Memory B cell (primary cell): ENCODE measurements at regions not wholly inside any gene's neighbourhood (a gene's known extent, or its start where the extent isn't known, plus 50 kb on each side); places are given as distances from the start of the nearest gene placed in this dataset.

Experiments
- ATAC-seq: fragments of 150-1000 bp; cut with Tn5 transposase; 2 replicates; pipeline ENCODE4 v1.10.0; 2021; ENCODE audit warnings: low read depth, mild to moderate bottlenecking, moderate library complexity
- DNase-seq, 2 donors: peaks; one replicate each; pipeline ENCODE4 v3.0.0; 2022; ENCODE audit warnings: low spot score in 2 of 2
- H3K27ac Mint-ChIP-seq: one replicate; pipeline ENCODE4 v1.8.0; 2022; ENCODE audit warnings: mild to moderate bottlenecking, moderate library complexity, mixed read lengths
- H3K27me3 Mint-ChIP-seq: one replicate; pipeline ENCODE4 v1.8.0; 2022; ENCODE audit warnings: mixed read lengths
- H3K36me3 Mint-ChIP-seq: one replicate; pipeline ENCODE4 v1.8.0; 2022; ENCODE audit warnings: mild to moderate bottlenecking, mixed read lengths
- H3K4me1 Mint-ChIP-seq: one replicate; pipeline ENCODE4 v1.8.0; 2022; ENCODE audit warnings: mixed read lengths
- H3K4me3 Mint-ChIP-seq: one replicate; pipeline ENCODE4 v1.8.0; 2022; ENCODE audit warnings: mild to moderate bottlenecking, moderate library complexity, mixed read lengths
- H3K9me3 Mint-ChIP-seq: one replicate; pipeline ENCODE4 v1.8.0; 2022; ENCODE audit warnings: mixed read lengths

DNA sequence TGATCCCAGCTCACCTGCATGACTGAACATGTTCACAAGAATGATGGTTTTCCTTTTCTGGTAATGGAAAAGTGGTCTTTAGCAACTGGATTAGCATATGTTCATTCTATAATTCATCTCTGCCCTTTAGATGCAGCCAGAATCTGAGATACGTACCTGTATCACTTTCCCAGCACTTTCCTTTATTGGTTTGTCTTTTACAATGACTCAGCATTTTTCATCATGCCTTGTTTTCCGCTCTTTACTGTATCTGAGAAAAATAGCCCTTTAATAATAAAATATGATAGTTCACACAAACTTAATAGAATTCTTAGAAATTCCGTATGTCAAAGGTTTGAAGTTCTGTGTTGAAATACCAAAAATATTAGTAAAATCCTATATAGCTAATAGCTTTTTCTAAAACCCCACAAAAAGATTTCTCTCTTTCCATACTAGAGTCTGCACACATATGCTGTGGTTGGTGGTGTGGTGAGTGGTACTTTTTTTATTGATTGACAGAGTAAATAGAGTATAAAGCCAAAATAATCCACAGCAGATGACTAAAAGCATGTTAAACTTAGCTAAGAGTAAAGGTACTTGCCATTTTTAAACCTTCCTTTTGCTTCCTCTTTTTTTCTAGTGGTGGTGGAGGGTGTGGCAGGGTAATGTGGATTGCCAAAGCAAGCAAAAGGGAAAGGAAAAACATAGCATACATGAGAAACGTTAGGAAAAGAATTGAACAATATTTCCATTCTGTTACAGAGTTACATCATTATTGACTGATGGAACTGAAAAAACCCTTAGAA is 328.9 kb upstream of the RBMS3 start:
- peaks cover 2% of the 10 kb centered on the region for H3K9me3 Mint-ChIP-seq
- ATAC-seq = no peak
- no peak for DNase-seq
- peaks cover 2% of the 10 kb centered on the region for H3K27me3 Mint-ChIP-seq
- no peaks in the 10 kb centered on the region for H3K36me3 Mint-ChIP-seq
- H3K4me3 Mint-ChIP-seq = no peak overlapping the region
- peaks cover 3% of the 10 kb centered on the region for H3K4me1 Mint-ChIP-seq
- no peak overlapping the region for H3K27ac Mint-ChIP-seq

DNA sequence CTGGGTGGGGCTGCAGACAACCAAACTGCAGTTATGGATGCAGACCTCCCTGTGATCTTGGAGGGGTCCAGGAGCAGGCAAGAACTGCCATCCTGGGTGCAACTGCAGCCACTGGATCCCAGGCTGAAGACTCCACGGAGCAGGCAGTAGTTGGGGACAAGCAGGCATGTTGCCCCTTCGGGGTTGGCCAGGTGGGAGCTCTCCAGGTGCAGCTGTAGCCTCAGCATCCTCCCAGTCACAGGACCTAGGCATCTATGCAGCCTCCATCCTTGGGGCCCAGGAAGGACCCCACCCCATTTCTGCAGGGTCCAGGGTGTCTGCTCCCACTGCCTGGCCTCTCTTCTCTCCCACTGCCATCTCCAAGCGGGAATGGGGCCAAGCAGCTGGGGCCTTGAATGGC is 322.2 kb upstream of the RBMS3 start:
- Mint-ChIP-seq H3K27ac (no peak overlapping the region), H3K27me3 (peaks cover 2% of the 10 kb centered on the region), H3K4me1 (no peaks in the 10 kb centered on the region), H3K4me3 (no peak overlapping the region), H3K9me3 (peaks cover 2% of the 10 kb centered on the region), H3K36me3 (no peaks in the 10 kb centered on the region)
- DNase-seq (no peak), ATAC-seq (no peak)

DNA sequence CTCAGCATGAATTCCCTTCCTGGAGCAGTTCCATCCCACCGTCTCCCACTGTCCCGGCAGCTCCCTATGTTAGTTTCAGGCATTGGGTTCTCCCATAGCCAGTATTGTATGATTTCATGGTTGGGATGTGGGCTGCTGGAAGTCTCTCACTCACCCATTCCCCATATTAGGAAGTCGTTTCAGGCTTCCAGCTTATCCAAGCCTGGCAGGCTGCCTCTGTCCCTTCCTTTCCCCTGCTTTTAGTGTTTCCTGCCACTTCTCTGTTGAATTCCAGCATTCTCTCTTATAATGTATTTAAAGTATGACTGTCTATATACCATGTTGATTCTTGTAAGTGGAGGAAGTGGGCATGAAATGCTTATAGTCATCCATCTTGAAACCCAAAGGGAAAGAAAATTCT is 309.7 kb upstream of the RBMS3 start:
- Mint-ChIP-seq H3K27ac (no peak overlapping the region), H3K4me3 (no peak overlapping the region), H3K36me3 (no peaks in the 10 kb centered on the region), H3K4me1 (no peaks in the 10 kb centered on the region), H3K27me3 (no peaks in the 10 kb centered on the region), H3K9me3 (peaks cover 19% of the 10 kb centered on the region)
- no peak for ATAC-seq
- DNase-seq = no peak

DNA sequence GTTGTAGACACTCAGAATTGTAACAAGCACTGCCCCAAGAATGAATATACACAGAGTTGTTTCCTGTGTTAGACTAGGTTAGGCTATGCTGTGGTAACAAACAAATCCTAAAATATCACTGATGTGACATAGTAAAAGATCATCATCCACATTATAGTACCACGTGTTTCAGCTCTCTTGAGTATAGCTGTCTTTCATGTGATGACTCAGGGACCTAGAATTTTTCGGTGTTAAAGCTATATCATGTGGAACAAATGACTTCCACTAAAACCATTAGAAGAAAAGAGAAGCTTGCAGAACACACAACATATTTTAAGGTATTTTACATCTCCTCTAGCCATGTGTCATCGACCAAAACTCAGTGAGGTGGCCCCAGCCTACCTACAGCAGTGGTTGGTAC is 307.9 kb upstream of the RBMS3 start:
- no peak for DNase-seq
- no peaks in the 10 kb centered on the region for H3K36me3 Mint-ChIP-seq

DNA sequence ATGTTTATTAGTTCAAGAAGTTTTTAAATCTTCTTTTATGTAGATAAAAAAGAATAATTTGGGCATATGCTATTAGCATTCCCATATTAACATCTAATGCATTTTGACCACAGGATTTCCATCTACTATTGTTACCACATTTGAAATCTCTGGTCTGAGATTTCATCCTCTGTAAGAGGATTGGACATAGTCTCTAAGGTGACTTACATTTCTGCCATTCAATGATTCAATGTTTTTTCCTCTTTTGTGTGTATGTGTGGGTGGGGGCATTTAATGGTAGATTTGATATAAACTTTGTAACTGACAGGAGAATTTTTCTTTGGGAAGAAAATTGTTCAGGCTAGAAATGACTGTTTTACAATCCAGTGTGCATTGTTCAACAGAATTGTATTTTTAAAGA is 307.3 kb upstream of the RBMS3 start:
- no peak overlapping the region for H3K4me3 Mint-ChIP-seq
- no peak overlapping the region for H3K27ac Mint-ChIP-seq
- no peak for DNase-seq
- H3K36me3 Mint-ChIP-seq = no peaks in the 10 kb centered on the region
- no peak for ATAC-seq
- H3K27me3 Mint-ChIP-seq = no peaks in the 10 kb centered on the region
- H3K4me1 Mint-ChIP-seq = no peaks in the 10 kb centered on the region
- peaks cover 10% of the 10 kb centered on the region for H3K9me3 Mint-ChIP-seq

More for the DNA sequence above, 307.9 kb upstream of the RBMS3 start:
- H3K4me3 Mint-ChIP-seq = no peak overlapping the region
- ATAC-seq = no peak
- H3K27me3 Mint-ChIP-seq = no peaks in the 10 kb centered on the region
- H3K27ac Mint-ChIP-seq = no peak overlapping the region
- H3K9me3 Mint-ChIP-seq = peaks cover 14% of the 10 kb centered on the region
- no peaks in the 10 kb centered on the region for H3K4me1 Mint-ChIP-seq

DNA sequence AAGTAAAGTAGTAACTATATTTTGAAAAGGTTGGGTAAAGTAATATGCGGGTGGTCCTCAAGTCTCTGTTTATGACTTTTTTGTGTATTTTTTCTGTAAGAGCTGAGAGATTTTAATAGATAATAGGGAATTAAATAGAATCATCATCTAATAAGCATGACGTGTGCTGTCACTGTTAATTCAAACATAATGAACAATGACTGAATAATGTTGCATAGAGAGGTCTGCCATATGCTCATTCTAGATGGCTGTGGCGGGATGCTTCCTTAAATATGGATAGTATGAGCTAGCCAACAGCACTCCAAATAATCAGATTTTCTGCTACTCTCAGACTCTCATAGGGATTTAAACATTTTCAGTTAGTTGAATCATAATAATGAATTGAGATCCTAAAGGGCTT is 302.8 kb upstream of the RBMS3 start:
- ATAC-seq (no peak), DNase-seq (no peak)
- H3K27ac Mint-ChIP-seq = no peak overlapping the region
- no peak overlapping the region for H3K4me3 Mint-ChIP-seq
- H3K27me3 Mint-ChIP-seq = no peaks in the 10 kb centered on the region
- H3K36me3 Mint-ChIP-seq = no peaks in the 10 kb centered on the region
- H3K4me1 Mint-ChIP-seq = no peaks in the 10 kb centered on the region
- peaks cover 3% of the 10 kb centered on the region for H3K9me3 Mint-ChIP-seq

DNA sequence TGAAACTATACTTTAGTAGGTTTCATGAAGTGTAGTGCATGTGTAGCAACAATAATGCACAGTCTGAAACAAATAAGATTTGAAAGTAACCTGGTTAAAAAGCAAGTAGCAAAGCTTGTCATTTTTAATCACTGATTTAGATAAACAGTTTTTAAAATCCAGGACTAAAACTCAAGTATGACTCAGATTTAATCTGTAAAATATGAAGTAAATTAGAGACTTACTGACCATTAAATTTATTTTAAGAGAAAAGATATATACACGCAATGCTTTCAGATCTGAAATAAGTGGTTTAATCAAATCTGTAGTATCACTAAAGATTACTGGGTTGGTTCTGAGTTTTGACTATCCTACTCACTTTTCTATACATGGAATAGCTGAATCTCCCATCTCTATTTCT is 300.7 kb upstream of the RBMS3 start:
- DNase-seq = no peak
- Mint-ChIP-seq H3K9me3 (peaks cover 3% of the 10 kb centered on the region), H3K4me1 (no peaks in the 10 kb centered on the region), H3K4me3 (no peak overlapping the region), H3K36me3 (no peaks in the 10 kb centered on the region), H3K27me3 (no peaks in the 10 kb centered on the region), H3K27ac (no peak overlapping the region)
- ATAC-seq = no peak

DNA sequence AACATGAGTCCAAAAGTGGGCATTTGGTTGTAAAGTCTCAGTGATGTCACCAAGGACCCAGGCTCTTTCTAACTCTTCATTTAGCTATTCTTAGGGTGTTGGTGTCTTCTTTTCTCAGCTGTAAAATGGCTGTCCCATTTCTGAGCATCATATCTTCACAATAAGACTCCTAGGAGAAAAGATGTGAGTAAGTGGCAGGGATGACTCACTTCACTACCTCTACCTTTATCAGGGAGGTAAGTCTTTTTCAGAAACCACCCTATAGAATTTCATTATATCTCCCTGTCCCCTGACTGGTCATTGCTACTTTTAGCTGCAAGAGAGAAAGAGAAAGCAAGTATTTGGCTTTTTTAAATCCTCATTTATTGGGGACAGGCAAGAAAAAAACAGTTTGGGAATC is 300.2 kb upstream of the RBMS3 start:
- H3K27ac Mint-ChIP-seq = no peak overlapping the region
- H3K4me3 Mint-ChIP-seq = no peak overlapping the region
- no peaks in the 10 kb centered on the region for H3K4me1 Mint-ChIP-seq
- DNase-seq (no peak), ATAC-seq (no peak)
- H3K9me3 Mint-ChIP-seq = peaks cover 3% of the 10 kb centered on the region
- H3K36me3 Mint-ChIP-seq = no peaks in the 10 kb centered on the region
- no peaks in the 10 kb centered on the region for H3K27me3 Mint-ChIP-seq

DNA sequence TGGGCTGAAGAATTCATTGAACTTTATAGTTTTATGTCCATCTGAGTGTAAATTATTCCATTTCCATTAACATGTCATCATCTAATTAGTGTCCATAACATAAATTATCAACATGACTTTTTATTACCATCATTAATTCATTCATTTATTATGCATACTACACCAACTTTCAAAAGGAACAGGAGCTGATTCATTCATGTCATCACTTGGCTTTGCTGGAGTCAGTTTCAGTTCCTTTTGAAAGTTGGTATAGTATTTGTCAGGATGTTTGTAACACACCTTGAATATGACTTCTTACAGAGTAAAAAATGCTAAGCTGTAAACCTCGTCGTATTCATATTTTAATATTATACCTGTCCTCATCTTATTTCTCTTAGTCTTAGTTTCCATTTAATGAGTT is 298.0 kb upstream of the RBMS3 start:
- Mint-ChIP-seq H3K27ac (no peak overlapping the region), H3K9me3 (no peaks in the 10 kb centered on the region), H3K4me3 (no peak overlapping the region), H3K27me3 (no peaks in the 10 kb centered on the region), H3K36me3 (no peaks in the 10 kb centered on the region), H3K4me1 (no peaks in the 10 kb centered on the region)
- DNase-seq (no peak), ATAC-seq (no peak)

DNA sequence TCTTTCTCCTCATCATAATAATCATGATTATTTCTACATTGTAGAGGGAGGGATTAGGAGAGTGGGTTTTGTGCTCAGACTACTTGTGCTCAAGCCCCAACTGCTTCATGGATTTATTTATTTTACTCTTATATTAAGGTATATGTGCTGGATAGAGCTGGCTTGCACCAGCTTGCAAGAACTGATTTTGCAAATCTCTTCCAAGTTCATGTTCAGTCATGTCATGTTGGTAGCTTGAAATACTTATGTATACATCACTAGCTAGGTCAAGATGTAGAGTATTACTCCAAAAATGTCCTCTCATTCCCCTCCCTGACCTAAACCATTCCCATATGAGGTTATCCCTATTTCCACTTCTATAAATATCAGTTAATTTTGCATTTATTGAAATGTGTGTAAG is 293.9 kb upstream of the RBMS3 start:
- Mint-ChIP-seq H3K4me1 (no peaks in the 10 kb centered on the region), H3K27ac (no peak overlapping the region), H3K4me3 (no peak overlapping the region), H3K9me3 (peaks cover 2% of the 10 kb centered on the region), H3K27me3 (no peaks in the 10 kb centered on the region), H3K36me3 (no peaks in the 10 kb centered on the region)
- no peak for DNase-seq
- no peak for ATAC-seq

DNA sequence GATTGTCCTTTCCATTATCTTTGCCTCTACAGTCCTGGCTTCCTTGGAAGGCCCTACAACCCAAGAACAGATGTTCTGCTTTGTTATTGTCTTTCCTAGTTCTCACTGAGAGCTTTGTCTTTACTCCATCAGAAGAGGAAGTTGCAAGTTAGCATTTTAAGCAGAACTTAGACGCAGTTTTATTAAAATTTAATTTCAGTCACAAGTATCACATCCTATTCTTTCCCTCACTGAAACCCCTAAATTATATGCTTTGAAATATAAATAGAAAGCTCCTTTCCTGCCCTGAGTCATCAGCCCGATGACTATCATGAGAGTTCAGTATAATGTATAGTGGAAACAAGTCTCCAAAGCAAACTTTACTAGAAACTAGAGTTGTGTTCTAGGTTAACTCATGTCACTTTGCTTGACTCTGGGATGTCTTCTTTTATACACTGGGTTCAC is 291.2 kb upstream of the RBMS3 start:
- no peaks in the 10 kb centered on the region for H3K36me3 Mint-ChIP-seq
- no peaks in the 10 kb centered on the region for H3K27me3 Mint-ChIP-seq
- H3K4me1 Mint-ChIP-seq = no peaks in the 10 kb centered on the region
- H3K4me3 Mint-ChIP-seq = no peak overlapping the region
- no peak overlapping the region for H3K27ac Mint-ChIP-seq
- peaks cover 6% of the 10 kb centered on the region for H3K9me3 Mint-ChIP-seq
- DNase-seq = no peak
- ATAC-seq = no peak

DNA sequence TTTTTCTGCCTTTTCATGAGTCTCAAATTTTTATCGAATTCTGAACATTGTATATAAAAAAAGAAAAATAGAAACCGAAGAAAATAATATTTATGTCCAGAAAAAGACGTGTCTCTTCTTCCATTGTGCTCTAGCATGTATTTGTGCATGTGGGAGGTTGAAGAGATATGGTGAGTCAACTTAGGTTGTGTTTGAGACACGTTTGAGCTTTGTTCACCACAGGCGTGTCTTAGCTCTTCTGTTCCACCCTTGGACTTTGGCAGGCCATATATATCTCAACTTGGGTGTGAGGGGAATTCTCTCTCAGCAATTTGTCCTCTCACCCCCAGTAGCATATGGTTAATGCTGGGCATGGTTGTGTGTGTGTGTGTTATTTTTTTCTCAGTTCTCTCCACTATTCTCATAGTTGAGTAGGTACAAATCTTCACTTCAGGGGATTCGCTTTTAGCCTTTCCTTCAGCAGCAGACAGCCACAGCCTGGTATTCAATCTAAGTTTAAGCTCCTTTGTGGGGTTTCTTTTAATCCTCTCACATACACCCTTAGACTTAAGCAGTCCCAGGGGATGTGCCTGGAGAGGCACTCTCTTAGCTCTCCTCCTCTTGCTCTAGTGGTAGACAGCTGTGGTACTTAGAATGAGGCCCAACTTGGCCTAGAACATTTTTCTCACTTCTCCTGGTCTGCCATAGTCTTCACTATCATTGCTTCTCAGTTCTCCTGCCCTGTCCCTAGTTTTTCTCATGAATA is 286.5 kb upstream of the RBMS3 start:
- ATAC-seq (no peak), DNase-seq (no peak)
- no peak overlapping the region for H3K27ac Mint-ChIP-seq
- H3K36me3 Mint-ChIP-seq = no peaks in the 10 kb centered on the region
- no peaks in the 10 kb centered on the region for H3K4me1 Mint-ChIP-seq
- H3K9me3 Mint-ChIP-seq = peaks cover 7% of the 10 kb centered on the region
- H3K27me3 Mint-ChIP-seq = no peaks in the 10 kb centered on the region
- no peak overlapping the region for H3K4me3 Mint-ChIP-seq

DNA sequence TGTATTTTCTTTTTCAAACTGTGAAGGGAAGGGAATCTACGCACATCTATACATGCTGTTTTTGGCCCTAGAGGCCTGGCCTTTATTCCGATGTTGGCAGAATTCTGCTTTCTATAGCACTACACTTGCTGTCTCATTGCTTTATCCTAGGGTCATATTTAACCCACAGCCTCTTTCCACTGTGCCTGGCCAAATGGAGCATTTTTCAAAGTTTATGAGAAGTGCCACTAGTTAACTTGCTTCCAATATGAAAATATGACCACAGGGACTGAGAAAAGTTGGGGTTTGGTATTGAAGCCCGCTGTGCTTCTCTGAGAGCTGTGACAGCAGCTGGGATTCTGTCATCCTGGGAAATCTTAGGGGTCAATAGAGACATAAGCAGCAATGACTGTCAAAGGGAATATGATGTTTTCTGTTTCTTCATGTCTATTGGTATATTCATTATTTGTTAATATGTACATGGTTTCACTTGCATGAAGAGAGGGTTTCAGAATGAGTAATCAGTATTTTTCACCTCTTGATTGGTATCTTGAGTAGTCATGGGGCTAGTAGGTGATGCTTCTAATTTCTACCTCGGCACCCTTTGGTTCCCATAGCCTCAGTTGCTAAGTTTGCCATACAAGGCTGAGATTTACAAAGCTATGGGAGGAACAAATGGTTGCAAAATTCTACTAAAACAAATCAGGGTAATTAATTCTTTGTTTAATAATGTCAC is 275.8 kb upstream of the RBMS3 start:
- Mint-ChIP-seq H3K36me3 (no peaks in the 10 kb centered on the region), H3K4me1 (no peaks in the 10 kb centered on the region), H3K9me3 (no peaks in the 10 kb centered on the region), H3K27me3 (no peaks in the 10 kb centered on the region), H3K4me3 (no peak overlapping the region), H3K27ac (no peak overlapping the region)
- DNase-seq (no peak), ATAC-seq (no peak)

DNA sequence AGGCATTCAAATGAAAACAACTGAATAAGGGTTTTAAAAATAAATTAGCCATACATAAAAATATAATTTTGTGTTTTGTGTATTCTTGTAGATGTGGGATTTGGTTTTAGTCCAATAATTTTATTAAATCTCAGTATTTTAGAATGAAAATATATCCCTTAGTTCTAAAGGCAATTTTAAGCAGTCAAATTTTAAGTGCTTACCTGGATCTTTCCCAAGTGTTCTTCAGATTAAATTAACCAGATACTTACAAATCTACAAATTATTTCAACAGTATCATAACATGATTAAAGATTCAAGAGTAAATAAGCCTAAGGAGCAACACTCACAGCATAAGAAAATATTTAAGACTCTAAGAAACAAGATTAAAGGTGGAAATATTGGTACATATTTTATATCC is 275.0 kb upstream of the RBMS3 start:
- no peaks in the 10 kb centered on the region for H3K36me3 Mint-ChIP-seq
- DNase-seq = no peak
- no peaks in the 10 kb centered on the region for H3K27me3 Mint-ChIP-seq
- no peaks in the 10 kb centered on the region for H3K4me1 Mint-ChIP-seq
- H3K9me3 Mint-ChIP-seq = no peaks in the 10 kb centered on the region
- ATAC-seq = no peak
- H3K27ac Mint-ChIP-seq = no peak overlapping the region
- no peak overlapping the region for H3K4me3 Mint-ChIP-seq
